ENCODE measurements at regions not wholly inside any gene's neighbourhood (a gene's known extent, or its start where the extent isn't known, plus 50 kb on each side); places are given as distances from the start of the nearest gene placed in this dataset.

GRCh38 chr13:51015973-51016372 is 95.1 kb downstream of the C13orf42 start:
- TF ChIP-seq CTCF (IDR thresholded peaks at IDR 0.05; ENCODE audit: low read length, missing control alignments): no peak
- no peak overlapping the region for H3K4me3 ChIP-seq (replicated peaks; ENCODE audit: low read depth, low read length)
- DNase-seq (ENCODE audit: low read depth): no peak

DNA sequence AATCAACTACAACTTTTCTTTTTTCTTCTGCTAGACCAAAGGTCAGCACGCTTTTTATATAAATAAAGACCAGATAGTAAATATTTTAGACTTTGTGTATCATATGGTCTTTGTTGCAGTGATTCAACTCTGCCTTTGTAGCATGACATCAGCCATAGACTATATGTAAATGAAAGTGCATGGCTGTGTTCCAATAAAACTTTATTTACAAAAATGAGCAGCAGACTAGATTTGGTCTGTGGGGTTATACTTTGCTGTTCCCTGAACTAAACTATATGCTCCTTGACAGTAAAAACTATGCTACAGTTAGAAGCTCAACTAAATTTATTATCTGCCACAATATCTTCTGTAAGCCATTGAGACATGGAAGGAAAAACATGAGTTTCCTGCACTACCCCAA is 100.0 kb downstream of the RNASEH2B start:
- no peak overlapping the region for H3K4me3 ChIP-seq (replicated peaks; ENCODE audit: low read depth, low read length)
- DNase-seq (ENCODE audit: low read depth): no peak
- no peak for TF ChIP-seq CTCF (IDR thresholded peaks at IDR 0.05; ENCODE audit: low read length, missing control alignments)

DNA sequence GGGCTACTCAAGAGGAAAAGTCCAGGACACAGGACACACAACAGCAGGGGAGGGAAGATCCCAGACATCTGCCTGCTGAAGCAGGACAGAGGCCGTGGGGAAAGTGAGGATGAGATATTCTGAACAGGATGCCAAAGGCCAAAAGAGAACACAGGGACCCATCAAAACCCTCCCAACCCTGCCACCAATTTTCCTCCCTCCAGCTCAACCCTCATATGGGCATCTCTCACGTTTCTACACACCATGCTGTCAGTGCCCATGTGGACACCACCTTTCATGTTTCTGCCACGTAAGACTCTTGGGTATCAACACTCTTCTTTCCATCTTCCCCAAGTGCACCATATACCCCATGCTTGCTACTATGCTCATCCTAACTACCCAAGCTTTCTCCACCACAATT is 97.6 kb downstream of the RNASEH2B start:
- TF ChIP-seq CTCF (IDR thresholded peaks at IDR 0.05; ENCODE audit: low read length, missing control alignments): no peak
- no peak overlapping the region for H3K4me3 ChIP-seq (replicated peaks; ENCODE audit: low read depth, low read length)

DNA sequence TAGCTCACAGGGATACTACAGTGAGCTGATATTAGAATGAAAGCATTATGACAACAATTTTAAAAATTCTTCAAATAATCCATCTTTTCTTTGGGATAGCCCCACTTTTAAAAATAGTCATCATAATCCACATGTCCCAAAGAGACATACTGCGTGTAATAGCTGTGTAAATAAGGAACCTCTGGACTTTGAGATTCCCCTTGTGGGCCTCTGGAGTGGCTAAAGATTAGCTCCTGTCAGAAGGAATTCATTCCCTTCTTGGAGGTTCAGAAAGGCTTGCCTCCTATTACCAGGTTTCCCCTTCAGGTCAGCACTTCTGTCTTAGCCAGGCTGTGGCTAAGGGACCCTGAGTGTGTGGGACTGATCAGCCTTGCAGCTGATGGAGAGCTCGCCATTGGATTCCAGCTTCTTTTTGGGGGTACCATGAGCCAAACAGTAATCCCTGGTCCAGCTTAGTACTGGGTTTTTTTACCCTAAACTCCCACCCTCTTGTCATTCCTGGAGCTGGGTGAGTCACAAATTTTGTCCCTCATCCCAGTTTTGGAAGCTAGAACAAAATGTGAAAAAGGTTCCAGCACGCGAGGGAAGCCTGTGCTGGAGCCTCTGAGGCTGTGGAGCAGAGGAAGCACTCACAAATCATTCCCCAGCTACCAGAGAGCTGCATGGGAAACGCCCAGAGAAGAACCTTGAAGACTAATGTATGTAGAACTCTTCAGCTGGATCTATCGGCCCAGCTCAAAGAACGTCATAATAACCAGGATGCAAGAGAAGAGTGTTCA is 96.7 kb downstream of the RNASEH2B start:
- H3K4me3 ChIP-seq (replicated peaks; ENCODE audit: low read depth, low read length): no peak overlapping the region
- TF ChIP-seq CTCF (IDR thresholded peaks at IDR 0.05; ENCODE audit: low read length, missing control alignments): no peak
- DNase-seq (ENCODE audit: low read depth): peak; percentile 25

More for the DNA sequence above, 97.6 kb downstream of the RNASEH2B start:
- DNase-seq (ENCODE audit: low read depth): no peak
